ENCODE measurements at regions not wholly inside any gene's neighbourhood (a gene's known extent, or its start where the extent isn't known, plus 50 kb on each side); places are given as distances from the start of the nearest gene placed in this dataset.

DNA sequence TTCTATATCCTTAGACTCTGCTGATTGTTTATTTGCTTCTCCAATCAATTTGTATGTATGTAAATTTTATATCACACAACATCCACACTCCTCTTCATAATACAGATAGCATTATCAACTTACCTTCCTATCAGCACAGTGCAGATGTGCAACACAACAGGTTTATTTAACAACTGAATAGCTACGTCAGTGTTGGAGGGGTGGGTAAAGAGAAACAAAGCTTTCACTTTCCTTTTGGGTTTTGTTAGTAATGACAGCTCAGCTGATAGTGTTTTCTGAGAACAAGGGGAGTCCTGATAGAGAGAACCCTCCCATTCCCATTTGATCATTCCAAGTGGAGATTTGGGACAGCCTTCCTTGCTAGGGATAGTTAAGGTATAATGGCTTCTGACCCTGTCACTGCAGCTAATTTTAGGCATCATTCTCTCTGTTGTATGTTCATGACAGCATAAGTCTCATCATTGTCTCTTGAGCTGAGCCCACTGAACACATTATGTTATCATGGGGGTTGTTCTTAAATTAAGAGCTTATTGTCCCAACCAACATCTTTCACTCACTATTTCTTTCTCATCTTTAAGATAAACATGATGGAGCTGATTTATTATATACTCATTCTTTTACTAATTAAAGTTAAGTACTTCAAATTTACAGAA, 227.7 kb downstream of the GPD2 start:
- H3K4me3 ChIP-seq (replicated peaks in 1 of 2; ENCODE audit: low read depth in 2 of 2, low read length in 2 of 2) = no peak overlapping the region
- no peak for DNase-seq (ENCODE audit: low read depth in 2 of 2)
- TF ChIP-seq, protein P1, sequence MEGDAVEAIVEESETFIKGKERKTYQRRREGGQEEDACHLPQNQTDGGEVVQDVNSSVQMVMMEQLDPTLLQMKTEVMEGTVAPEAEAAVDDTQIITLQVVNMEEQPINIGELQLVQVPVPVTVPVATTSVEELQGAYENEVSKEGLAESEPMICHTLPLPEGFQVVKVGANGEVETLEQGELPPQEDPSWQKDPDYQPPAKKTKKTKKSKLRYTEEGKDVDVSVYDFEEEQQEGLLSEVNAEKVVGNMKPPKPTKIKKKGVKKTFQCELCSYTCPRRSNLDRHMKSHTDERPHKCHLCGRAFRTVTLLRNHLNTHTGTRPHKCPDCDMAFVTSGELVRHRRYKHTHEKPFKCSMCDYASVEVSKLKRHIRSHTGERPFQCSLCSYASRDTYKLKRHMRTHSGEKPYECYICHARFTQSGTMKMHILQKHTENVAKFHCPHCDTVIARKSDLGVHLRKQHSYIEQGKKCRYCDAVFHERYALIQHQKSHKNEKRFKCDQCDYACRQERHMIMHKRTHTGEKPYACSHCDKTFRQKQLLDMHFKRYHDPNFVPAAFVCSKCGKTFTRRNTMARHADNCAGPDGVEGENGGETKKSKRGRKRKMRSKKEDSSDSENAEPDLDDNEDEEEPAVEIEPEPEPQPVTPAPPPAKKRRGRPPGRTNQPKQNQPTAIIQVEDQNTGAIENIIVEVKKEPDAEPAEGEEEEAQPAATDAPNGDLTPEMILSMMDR (IDR thresholded peaks at IDR 0.05; ENCODE audit: low read depth, low read length) = no peak

GRCh38 chr2:156666130-156666785, 230.1 kb downstream of the GPD2 start:
- no peak for DNase-seq (ENCODE audit: low read depth in 2 of 2)
- TF ChIP-seq, protein P1 (IDR thresholded peaks at IDR 0.05; ENCODE audit: low read depth, low read length) = no peak
- H3K4me3 ChIP-seq (replicated peaks in 1 of 2; ENCODE audit: low read depth in 2 of 2, low read length in 2 of 2) = no peak overlapping the region

DNA sequence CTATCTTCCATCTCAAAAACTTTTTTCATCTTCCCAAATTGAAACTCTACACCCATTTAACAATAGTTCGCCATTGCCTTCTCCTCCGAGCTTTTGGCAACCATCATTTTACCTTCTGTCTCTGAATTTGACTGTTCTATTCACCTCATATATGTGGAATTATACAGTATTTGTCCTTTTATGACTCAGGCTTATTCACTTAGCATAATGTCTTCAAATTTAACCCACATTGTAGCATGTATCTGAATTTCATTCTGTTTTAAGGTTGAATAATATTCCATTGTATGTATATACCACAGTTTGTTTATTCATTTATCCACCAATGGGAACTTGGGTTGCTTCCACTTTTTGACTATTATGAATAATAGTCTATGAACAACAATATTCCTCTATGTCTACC, 233.9 kb downstream of the GPD2 start:
- H3K4me3 ChIP-seq (replicated peaks in 1 of 2; ENCODE audit: low read depth in 2 of 2, low read length in 2 of 2) = no peak overlapping the region
- DNase-seq (ENCODE audit: low read depth in 2 of 2) = no peak
- TF ChIP-seq, protein P1 (IDR thresholded peaks at IDR 0.05; ENCODE audit: low read depth, low read length) = no peak

- TF ChIP-seq, protein P1 (IDR thresholded peaks at IDR 0.05; ENCODE audit: low read depth, low read length) = no peak
Measured at GRCh38 chr2:156671706-156672361, 235.7 kb downstream of the GPD2 start.

DNA sequence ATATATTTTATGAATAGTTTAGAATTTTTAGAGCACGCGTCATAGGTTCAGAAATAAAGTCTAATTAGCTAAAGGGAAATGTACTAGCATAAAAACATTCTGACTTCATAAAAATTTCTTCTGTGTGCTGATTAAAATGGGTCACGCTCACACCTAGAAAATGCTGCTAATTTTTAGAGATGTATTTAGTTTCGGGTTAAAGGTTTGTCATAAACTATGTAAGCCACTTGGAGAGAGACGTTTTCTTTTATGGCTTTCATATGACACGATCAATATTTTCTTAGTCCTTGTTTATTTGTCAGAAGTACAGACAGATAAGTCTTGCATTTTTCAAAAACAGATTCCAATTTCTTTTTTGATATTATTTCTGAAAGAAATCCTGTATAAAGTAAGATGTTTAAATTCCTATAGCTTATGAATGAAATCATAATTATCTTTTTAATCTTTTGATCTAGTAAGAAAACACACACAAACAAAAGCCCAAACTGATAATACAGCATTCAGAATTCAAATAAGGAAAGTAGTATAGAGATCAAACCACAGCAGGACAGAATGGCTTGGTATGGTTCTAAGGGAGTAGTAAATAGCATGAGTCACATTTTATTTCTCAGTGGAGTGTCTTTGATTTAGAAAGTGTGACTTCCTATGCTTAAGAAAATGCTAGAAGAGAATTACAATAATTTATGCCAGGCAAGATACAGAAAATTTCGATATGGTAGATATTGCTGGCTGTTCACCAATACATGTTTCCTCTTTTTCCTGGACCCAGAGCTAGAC, 236.6 kb downstream of the GPD2 start:
- no peak overlapping the region for H3K4me3 ChIP-seq (replicated peaks in 1 of 2; ENCODE audit: low read depth in 2 of 2, low read length in 2 of 2)
- no peak for DNase-seq (ENCODE audit: low read depth in 2 of 2)
- TF ChIP-seq, protein P1 (IDR thresholded peaks at IDR 0.05; ENCODE audit: low read depth, low read length) = no peak

More at GRCh38 chr2:156671706-156672361, 235.7 kb downstream of the GPD2 start:
- DNase-seq (ENCODE audit: low read depth in 2 of 2) = no peak
- H3K4me3 ChIP-seq (replicated peaks in 1 of 2; ENCODE audit: low read depth in 2 of 2, low read length in 2 of 2) = no peak overlapping the region

DNA sequence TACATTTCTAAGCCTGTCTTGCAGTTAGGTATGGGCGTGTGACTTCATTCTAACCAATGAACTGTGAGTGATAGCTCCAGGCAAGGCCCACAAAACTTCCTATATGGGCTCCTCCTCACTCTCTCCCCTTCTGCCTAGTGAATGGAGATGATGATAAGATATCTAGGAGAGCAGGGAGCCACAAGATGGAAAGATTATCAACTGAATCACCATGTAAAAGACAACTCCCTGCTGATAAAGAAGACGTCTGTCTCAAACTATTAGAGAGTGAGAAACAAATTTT, 237.1 kb downstream of the GPD2 start:
- DNase-seq (ENCODE audit: low read depth in 2 of 2) = no peak
- TF ChIP-seq, protein P1 (IDR thresholded peaks at IDR 0.05; ENCODE audit: low read depth, low read length) = no peak
- H3K4me3 ChIP-seq (replicated peaks in 1 of 2; ENCODE audit: low read depth in 2 of 2, low read length in 2 of 2) = no peak overlapping the region
